GM23338 (cell line): ENCODE measurements at regions not wholly inside any gene's neighbourhood (a gene's known extent, or its start where the extent isn't known, plus 50 kb on each side); places are given as distances from the start of the nearest gene placed in this dataset.

Source experiments
- ATAC-seq: fragments of 200-7000 bp; cut with Tn5 transposase; 3 replicates; pipeline ENCODE4 v1.9.1; 2020
- DNase-seq: peaks from one replicate; pipeline ENCODE4 v3.0.0-alpha.2; 2015; ENCODE audit warnings: low spot score
- H2AFZ ChIP-seq: fragments of 200-600 bp; sonication (generic); 2 replicates; pipeline ENCODE4 v1.8.0; 2016; ENCODE audit warnings: antibody characterized with exemption, mild to moderate bottlenecking, moderate library complexity
- H3F3A ChIP-seq: fragments of 200-600 bp; sonication (generic); replicated peaks from 2 replicates; pipeline ENCODE4 v1.8.0; 2017; ENCODE audit warnings: antibody characterized with exemption, mixed run types, low read depth
- H3K27ac ChIP-seq: fragments of 200-600 bp; sonication (generic); 2 replicates; pipeline ENCODE4 v1.6.1; 2016; ENCODE audit warnings: low read depth
- H3K27me3 ChIP-seq: fragments of 200-600 bp; sonication (generic); 2 replicates; pipeline ENCODE4 v1.8.0; 2016; ENCODE audit warnings: mild to moderate bottlenecking, mixed run types, moderate library complexity; ENCODE audit not compliant: insufficient read depth
- H3K36me3 ChIP-seq: fragments of 200-600 bp; sonication (generic); 2 replicates; pipeline ENCODE4 v1.8.0; 2016; ENCODE audit warnings: mild to moderate bottlenecking; ENCODE audit not compliant: insufficient read depth
- H3K4me1 ChIP-seq: fragments of 200-600 bp; sonication (generic); 2 replicates; pipeline ENCODE4 v1.8.0; 2016; ENCODE audit warnings: mild to moderate bottlenecking, moderate library complexity; ENCODE audit not compliant: insufficient read depth
- H3K4me2 ChIP-seq: fragments of 200-600 bp; sonication (generic); 2 replicates; pipeline ENCODE4 v1.7.1; 2017; ENCODE audit warnings: mixed run types
- H3K4me3 ChIP-seq: fragments of 200-600 bp; sonication (generic); 2 replicates; pipeline ENCODE4 v1.6.1; 2016; ENCODE audit warnings: mixed run types
- H3K79me2 ChIP-seq: fragments of 200-600 bp; sonication (generic); replicated peaks from 2 replicates; pipeline ENCODE4 v1.8.0; 2017; ENCODE audit warnings: mild to moderate bottlenecking; ENCODE audit not compliant: insufficient read depth
- H3K9me2 ChIP-seq: fragments of 200-600 bp; sonication (generic); 2 replicates; pipeline ENCODE4 v1.8.0; 2017; ENCODE audit not compliant: insufficient read depth
- H4K20me1 ChIP-seq: fragments of 200-600 bp; sonication (generic); replicated peaks from 2 replicates; pipeline ENCODE4 v1.8.0; 2017; ENCODE audit warnings: mild to moderate bottlenecking; ENCODE audit not compliant: insufficient read depth
- H3K27ac Mint-ChIP-seq: 2 replicates; pipeline ENCODE4 v1.8.0; 2020; ENCODE audit warnings: inconsistent platforms, mild to moderate bottlenecking, moderate library complexity, mixed read lengths
- H3K27me3 Mint-ChIP-seq: 3 replicates; pipeline ENCODE4 v1.8.0; 2022; ENCODE audit warnings: low read depth, mild to moderate bottlenecking, moderate library complexity, mixed read lengths, inconsistent platforms; ENCODE audit not compliant: insufficient read depth, poor library complexity
- H3K36me3 Mint-ChIP-seq: 3 replicates; pipeline ENCODE4 v1.8.0; 2021; ENCODE audit warnings: low read depth, mild to moderate bottlenecking, inconsistent platforms, moderate library complexity, mixed read lengths
- H3K4me1 Mint-ChIP-seq: 3 replicates; pipeline ENCODE4 v1.8.0; 2020; ENCODE audit warnings: mild to moderate bottlenecking, inconsistent platforms, mixed read lengths
- H3K4me3 Mint-ChIP-seq: 3 replicates; pipeline ENCODE4 v1.8.0; 2021; ENCODE audit warnings: moderate library complexity, mild to moderate bottlenecking, inconsistent platforms, mixed read lengths
- H3K9me3 Mint-ChIP-seq: 3 replicates; pipeline ENCODE4 v1.8.0; 2020; ENCODE audit warnings: moderate library complexity, mild to moderate bottlenecking, inconsistent platforms, mixed read lengths
- CREB1 ChIP-seq: fragments of 250-450 bp; sonication (Bioruptor Pico); IDR thresholded peaks from 2 replicates; pipeline ENCODE4 v1.5.0; 2020; ENCODE audit warnings: low read depth, mild to moderate bottlenecking, moderate library complexity
- JUNB ChIP-seq: IDR thresholded peaks from one replicate; pipeline ENCODE4 v1.6.1; 2016; ENCODE audit warnings: antibody characterized with exemption; ENCODE audit not compliant: unreplicated experiment
- NANOG ChIP-seq: IDR thresholded peaks from 2 replicates; pipeline ENCODE4 v1.6.1; 2016; ENCODE audit warnings: antibody characterized with exemption, borderline replicate concordance
- STAT1 ChIP-seq: IDR thresholded peaks from one replicate; pipeline ENCODE4 v1.6.1; 2016; ENCODE audit warnings: antibody characterized with exemption; ENCODE audit not compliant: unreplicated experiment
- ZNF114 ChIP-seq: fragments of 250-450 bp; sonication (Bioruptor Pico); IDR thresholded peaks from 2 replicates; pipeline ENCODE4 v1.5.0; 2020; ENCODE audit warnings: mild to moderate bottlenecking, moderate library complexity
- ZNF331 ChIP-seq: fragments of 250-450 bp; sonication (Bioruptor Pico); IDR thresholded peaks from 2 replicates; pipeline ENCODE4 v1.5.0; 2020; ENCODE audit warnings: low read depth, mild to moderate bottlenecking, moderate library complexity
- TF ChIP-seq, protein P1 (sequence below): IDR thresholded peaks from 2 replicates; pipeline ENCODE4 v1.6.1; 2016; ENCODE audit warnings: antibody characterized with exemption
- TF ChIP-seq, protein P2 (sequence below): IDR thresholded peaks from one replicate; pipeline ENCODE4 v1.6.1; 2018; ENCODE audit warnings: antibody characterized with exemption; ENCODE audit not compliant: unreplicated experiment
- TF ChIP-seq, protein P3 (sequence below), 2 experiments: fragments of 200-600 bp in 1 of 2; sonication (generic) in 1 of 2; conservative IDR thresholded peaks; 2 replicates each; pipeline versions ENCODE4 v1.5.1 to v1.6.1; 2016 to 2017; ENCODE audit warnings: antibody characterized with exemption in 2 of 2, low read depth in 2 of 2, mild to moderate bottlenecking in 2 of 2, moderate library complexity in 1 of 2

DNA sequence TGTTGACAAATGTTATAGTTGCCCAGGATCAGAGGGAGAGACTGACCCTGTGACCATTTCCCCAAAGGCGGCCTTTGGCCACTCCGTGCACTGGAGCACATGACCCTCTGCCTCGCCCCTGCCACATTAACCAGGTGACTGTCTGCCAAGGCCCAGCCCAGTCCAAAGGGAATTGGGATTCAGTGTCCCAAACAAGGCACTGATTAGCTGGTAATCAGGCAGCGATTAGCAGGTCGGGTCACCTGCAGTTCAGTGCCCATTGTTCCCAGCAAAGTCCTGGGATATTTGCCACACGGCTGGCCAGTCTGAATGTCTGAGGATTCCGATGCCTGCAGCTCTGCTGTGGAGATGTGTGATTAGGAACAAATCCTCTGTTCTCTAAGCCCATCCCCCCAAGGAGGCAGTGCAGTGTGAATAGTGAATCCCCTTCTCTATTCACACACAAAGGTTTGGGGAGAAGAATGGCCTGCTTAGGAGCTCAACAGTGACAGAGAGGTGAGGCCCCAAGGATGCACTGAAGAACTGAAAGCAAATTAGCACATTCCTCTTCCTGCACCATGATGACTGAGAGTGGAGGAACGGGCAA is 123.1 kb upstream of the MAF start:
- ATAC-seq (peak; percentile 89), DNase-seq (peak; percentile 11)
- Mint-ChIP-seq H3K27ac (no peak overlapping the region), H3K4me3 (no peak overlapping the region), H3K36me3 (no peaks in the 10 kb centered on the region; the same call in 2 of the 3 replicates), H3K27me3 (peaks cover 2% of the 10 kb centered on the region), H3K4me1 (peaks cover 3% of the 10 kb centered on the region; the same call in 1 of the 3 replicates), H3K9me3 (peaks cover 3% of the 10 kb centered on the region)
- Histone ChIP-seq H3K36me3 (no peaks in the 10 kb centered on the region), H3K4me3 (no peak overlapping the region), H3F3A (no peaks in the 10 kb centered on the region), H2AFZ (0 out of 2 replicates have a peak overlapping the region, but pooled peaks have one; percentile 56), H3K4me2 (no peak overlapping the region), H4K20me1 (no peaks in the 10 kb centered on the region), H3K9me2 (peaks cover 6% of the 10 kb centered on the region), H3K4me1 (no peaks in the 10 kb centered on the region), H3K27me3 (no peaks in the 10 kb centered on the region), H3K79me2 (no peaks in the 10 kb centered on the region), H3K27ac (no peak overlapping the region)
- TF ChIP-seq STAT1 (no peak), ZNF114 (CRISPR knock-in tag) (no peak), CREB1 (CRISPR knock-in tag) (no peak)
- TF ChIP-seq, protein P1, sequence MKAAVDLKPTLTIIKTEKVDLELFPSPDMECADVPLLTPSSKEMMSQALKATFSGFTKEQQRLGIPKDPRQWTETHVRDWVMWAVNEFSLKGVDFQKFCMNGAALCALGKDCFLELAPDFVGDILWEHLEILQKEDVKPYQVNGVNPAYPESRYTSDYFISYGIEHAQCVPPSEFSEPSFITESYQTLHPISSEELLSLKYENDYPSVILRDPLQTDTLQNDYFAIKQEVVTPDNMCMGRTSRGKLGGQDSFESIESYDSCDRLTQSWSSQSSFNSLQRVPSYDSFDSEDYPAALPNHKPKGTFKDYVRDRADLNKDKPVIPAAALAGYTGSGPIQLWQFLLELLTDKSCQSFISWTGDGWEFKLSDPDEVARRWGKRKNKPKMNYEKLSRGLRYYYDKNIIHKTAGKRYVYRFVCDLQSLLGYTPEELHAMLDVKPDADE = no peak
- TF ChIP-seq, protein P2, sequence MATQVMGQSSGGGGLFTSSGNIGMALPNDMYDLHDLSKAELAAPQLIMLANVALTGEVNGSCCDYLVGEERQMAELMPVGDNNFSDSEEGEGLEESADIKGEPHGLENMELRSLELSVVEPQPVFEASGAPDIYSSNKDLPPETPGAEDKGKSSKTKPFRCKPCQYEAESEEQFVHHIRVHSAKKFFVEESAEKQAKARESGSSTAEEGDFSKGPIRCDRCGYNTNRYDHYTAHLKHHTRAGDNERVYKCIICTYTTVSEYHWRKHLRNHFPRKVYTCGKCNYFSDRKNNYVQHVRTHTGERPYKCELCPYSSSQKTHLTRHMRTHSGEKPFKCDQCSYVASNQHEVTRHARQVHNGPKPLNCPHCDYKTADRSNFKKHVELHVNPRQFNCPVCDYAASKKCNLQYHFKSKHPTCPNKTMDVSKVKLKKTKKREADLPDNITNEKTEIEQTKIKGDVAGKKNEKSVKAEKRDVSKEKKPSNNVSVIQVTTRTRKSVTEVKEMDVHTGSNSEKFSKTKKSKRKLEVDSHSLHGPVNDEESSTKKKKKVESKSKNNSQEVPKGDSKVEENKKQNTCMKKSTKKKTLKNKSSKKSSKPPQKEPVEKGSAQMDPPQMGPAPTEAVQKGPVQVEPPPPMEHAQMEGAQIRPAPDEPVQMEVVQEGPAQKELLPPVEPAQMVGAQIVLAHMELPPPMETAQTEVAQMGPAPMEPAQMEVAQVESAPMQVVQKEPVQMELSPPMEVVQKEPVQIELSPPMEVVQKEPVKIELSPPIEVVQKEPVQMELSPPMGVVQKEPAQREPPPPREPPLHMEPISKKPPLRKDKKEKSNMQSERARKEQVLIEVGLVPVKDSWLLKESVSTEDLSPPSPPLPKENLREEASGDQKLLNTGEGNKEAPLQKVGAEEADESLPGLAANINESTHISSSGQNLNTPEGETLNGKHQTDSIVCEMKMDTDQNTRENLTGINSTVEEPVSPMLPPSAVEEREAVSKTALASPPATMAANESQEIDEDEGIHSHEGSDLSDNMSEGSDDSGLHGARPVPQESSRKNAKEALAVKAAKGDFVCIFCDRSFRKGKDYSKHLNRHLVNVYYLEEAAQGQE = no peak

DNA sequence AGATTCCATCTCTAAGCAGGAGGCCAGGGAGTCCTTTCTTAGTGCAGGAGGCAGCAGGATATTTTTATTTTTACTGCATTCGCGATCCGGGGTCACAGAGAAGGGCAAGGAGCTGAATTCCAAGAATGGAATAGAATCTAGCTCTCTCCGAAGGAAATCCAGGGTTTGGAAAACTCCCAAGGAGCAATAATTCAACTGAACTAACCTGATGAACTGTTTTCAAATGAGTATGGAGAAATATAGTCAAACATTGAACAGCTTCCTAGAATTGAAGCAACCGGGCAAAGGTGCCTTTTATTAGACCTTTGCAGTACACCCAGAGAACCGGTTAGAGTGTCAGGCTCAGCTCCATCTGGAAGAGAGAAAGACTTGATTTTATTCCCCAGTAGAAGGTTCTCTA is 120.7 kb upstream of the MAF start:
- H3K9me3 Mint-ChIP-seq = peaks cover 3% of the 10 kb centered on the region
- H3K27me3 Mint-ChIP-seq = peaks cover 4% of the 10 kb centered on the region
- H3K4me3 Mint-ChIP-seq = no peak overlapping the region
- Histone ChIP-seq H2AFZ (no peak overlapping the region), H3K4me1 (no peaks in the 10 kb centered on the region), H3K4me2 (no peak overlapping the region), H3F3A (no peaks in the 10 kb centered on the region), H3K79me2 (no peaks in the 10 kb centered on the region), H3K4me3 (no peak overlapping the region), H4K20me1 (no peaks in the 10 kb centered on the region), H3K36me3 (no peaks in the 10 kb centered on the region), H3K9me2 (peaks cover 6% of the 10 kb centered on the region), H3K27ac (no peak overlapping the region), H3K27me3 (no peaks in the 10 kb centered on the region)
- DNase-seq = no peak
- H3K36me3 Mint-ChIP-seq = no peaks in the 10 kb centered on the region; the same call in 2 of the 3 replicates
- ATAC-seq = no peak
- no peak overlapping the region for H3K27ac Mint-ChIP-seq
- peaks cover 3% of the 10 kb centered on the region; the same call in 1 of the 3 replicates for H3K4me1 Mint-ChIP-seq
- TF ChIP-seq JUNB = no peak
- no peak for TF ChIP-seq ZNF331 (CRISPR knock-in tag)
- TF ChIP-seq NANOG = no peak
- TF ChIP-seq, protein P3, sequence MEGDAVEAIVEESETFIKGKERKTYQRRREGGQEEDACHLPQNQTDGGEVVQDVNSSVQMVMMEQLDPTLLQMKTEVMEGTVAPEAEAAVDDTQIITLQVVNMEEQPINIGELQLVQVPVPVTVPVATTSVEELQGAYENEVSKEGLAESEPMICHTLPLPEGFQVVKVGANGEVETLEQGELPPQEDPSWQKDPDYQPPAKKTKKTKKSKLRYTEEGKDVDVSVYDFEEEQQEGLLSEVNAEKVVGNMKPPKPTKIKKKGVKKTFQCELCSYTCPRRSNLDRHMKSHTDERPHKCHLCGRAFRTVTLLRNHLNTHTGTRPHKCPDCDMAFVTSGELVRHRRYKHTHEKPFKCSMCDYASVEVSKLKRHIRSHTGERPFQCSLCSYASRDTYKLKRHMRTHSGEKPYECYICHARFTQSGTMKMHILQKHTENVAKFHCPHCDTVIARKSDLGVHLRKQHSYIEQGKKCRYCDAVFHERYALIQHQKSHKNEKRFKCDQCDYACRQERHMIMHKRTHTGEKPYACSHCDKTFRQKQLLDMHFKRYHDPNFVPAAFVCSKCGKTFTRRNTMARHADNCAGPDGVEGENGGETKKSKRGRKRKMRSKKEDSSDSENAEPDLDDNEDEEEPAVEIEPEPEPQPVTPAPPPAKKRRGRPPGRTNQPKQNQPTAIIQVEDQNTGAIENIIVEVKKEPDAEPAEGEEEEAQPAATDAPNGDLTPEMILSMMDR (conservative IDR thresholded peaks at IDR 0.05; ENCODE audit: low read depth in 2 of 2) = no peak
- no peak for TF ChIP-seq ZNF114 (CRISPR knock-in tag)
- no peak for TF ChIP-seq STAT1
